GM19324 (cell line): ENCODE measurements at regions not wholly inside any gene's neighbourhood (a gene's known extent, or its start where the extent isn't known, plus 50 kb on each side); places are given as distances from the start of the nearest gene placed in this dataset.
"Not testable (repeated sequence)": the region's sequence is repeated elsewhere in the genome, so short reads cannot be mapped to it uniquely, and the experiment has no call there.

Experiments used
- ATAC-seq: cut with Tn5 transposase; IDR thresholded peaks from one replicate; pipeline ENCODE4 v1.9.1; 2021; ENCODE audit warnings: mild to moderate bottlenecking, moderate library complexity; ENCODE audit not compliant: unreplicated experiment, low FRiP score

- no peak for ATAC-seq
Measured at GRCh38 chr12:82300611-82301010, 57.6 kb downstream of the CCDC59 start.

GRCh38 chr12:82299319-82300025 is 58.7 kb downstream of the CCDC59 start:
- no peak for ATAC-seq

- ATAC-seq: no peak
Measured at GRCh38 chr12:82290415-82290814, 67.8 kb downstream of the CCDC59 start.

- ATAC-seq: not testable (repeated sequence)
Measured at GRCh38 chr12:82281335-82281734, 76.9 kb downstream of the CCDC59 start.

GRCh38 chr12:82279536-82280058 is 78.6 kb downstream of the CCDC59 start:
- ATAC-seq: no peak

- no peak for ATAC-seq
Measured at GRCh38 chr12:82277582-82277981, 80.6 kb downstream of the CCDC59 start.

GRCh38 chr12:82242729-82243128 is 115.5 kb downstream of the CCDC59 start:
- ATAC-seq: no peak

GRCh38 chr12:82225871-82226270 is 132.3 kb downstream of the CCDC59 start:
- ATAC-seq: no peak

- ATAC-seq: no peak
Measured at GRCh38 chr12:82223426-82223825, 134.8 kb downstream of the CCDC59 start.

- ATAC-seq: no peak
Measured at GRCh38 chr12:82216475-82216874, 141.7 kb downstream of the CCDC59 start.

- ATAC-seq: no peak
Measured at GRCh38 chr12:82213761-82214160, 144.4 kb downstream of the CCDC59 start.

- ATAC-seq: no peak
Measured at GRCh38 chr12:82210882-82211281, 147.3 kb downstream of the CCDC59 start.

- ATAC-seq: no peak
Measured at GRCh38 chr12:82209533-82209932, 148.7 kb downstream of the CCDC59 start.

GRCh38 chr12:82207556-82207955 is 150.6 kb downstream of the CCDC59 start:
- ATAC-seq: no peak

GRCh38 chr12:82203086-82203485 is 155.1 kb downstream of the CCDC59 start:
- ATAC-seq: no peak

GRCh38 chr12:82187595-82187994 is 170.6 kb downstream of the CCDC59 start:
- no peak for ATAC-seq

- no peak for ATAC-seq
Measured at GRCh38 chr12:82187011-82187410, 171.2 kb downstream of the CCDC59 start.

- no peak for ATAC-seq
Measured at GRCh38 chr12:82186282-82186681, 171.9 kb downstream of the CCDC59 start.

- ATAC-seq: no peak
Measured at GRCh38 chr12:82184844-82185243, 173.3 kb downstream of the CCDC59 start.

GRCh38 chr12:82182601-82183190 is 175.5 kb downstream of the CCDC59 start:
- no peak for ATAC-seq

- ATAC-seq: no peak
Measured at GRCh38 chr12:82176761-82177490, 181.3 kb downstream of the CCDC59 start.
